NCI-H146 treated with DMSO at 0.1 percent for 48 hours (cell line): ENCODE measurements at regions not wholly inside any gene's neighbourhood (a gene's known extent, or its start where the extent isn't known, plus 50 kb on each side); places are given as distances from the start of the nearest gene placed in this dataset.
"Not testable (repeated sequence)": the region's sequence is repeated elsewhere in the genome, so short reads cannot be mapped to it uniquely, and the experiment has no call there.

Experiments used
- DNase-seq: peaks from one replicate; lab custom pipeline; 2025; ENCODE audit not compliant: unreplicated experiment; lab: John Stamatoyannopoulos, UW

DNA sequence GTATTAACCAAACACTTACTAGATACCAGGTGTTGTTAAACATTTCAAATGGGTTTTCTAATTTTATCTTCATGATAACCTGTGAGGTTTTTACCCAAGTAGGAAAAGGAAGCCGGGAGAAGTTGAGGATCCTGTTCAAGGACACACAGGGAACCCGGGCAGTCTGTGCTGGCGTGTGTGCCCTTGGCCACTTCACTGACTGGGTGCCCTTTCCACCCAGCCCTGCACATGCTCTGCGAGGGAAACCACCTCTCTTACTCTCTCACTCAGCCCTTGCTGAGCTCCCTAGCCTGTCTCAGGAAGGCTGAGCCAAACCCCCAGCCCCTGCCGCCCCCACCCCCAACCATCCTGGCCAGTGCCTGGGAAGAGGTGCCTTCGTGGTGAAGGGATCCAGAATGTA is 51.8 kb downstream of the TEX44 start:
- no peak for DNase-seq

DNA sequence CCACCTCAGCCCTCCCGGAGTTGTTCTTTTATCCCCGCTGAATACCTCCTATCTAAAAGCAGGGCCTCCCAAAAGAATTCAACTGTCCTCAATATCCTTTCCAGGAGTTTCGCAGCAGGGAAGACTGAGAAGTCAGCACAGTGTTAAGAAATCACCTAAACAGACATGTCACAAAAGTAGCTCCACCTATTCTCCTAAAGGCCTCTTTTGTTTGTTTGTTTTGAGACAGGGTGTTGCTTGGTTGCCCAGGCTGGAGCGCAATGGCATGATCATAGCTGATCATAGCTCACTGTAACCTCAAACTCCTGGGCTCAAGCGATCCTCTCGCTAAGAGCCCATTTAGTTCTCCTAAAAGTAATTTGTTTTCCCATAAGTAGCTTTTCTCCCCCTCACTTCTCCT is 53.8 kb downstream of the TEX44 start:
- DNase-seq, result no peak

DNA sequence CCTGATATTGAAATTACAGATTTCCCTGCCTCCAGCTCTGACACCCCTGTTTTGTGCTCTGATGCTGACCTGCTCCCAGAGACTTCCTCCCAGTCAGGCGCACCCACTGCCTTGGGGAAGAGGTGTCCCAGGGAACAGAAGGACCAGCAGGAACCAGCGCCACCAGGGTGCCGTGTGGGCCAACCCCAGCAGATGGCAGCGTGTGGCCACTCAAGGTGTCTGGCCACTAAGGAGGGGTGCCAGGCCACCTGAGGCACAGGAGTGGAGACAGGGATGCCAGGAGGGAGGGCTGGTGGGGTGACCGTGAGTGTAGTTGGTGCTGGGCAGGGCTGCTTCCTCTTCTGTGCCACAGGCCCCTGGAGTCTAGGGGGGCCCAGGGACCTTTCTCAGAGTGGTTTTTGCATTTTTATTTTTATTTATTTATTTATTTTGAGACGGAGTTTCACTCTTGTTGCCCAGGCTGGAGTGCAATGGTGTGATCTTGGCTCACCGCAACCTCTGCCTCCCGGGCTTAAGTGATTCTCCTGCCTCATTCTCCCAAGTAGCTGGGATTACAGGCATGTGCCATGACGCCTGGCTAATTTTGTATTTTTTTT is 56.0 kb downstream of the TEX44 start:
- DNase-seq, result peak; percentile 21

DNA sequence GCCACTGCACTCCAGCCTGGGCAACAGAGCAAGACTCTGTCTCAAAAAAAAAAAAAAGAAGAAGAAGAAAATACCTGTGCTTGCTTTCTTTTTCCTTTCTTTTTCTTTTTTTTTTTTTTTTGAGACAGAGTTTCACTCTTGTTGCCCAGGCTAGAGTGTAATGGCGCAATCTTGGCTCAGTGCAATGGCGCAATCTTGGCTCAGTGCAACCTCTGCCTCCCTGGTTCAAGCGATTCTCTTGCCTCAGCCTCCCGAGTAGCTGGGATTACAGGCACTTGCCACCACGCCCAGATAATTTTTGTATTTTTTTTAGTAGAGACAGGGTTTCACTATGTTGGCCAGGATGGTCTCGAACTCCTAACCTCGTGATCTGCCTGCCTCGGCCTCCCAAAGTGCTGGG is 56.8 kb upstream of the PTMA start:
- not testable (repeated sequence) for DNase-seq

DNA sequence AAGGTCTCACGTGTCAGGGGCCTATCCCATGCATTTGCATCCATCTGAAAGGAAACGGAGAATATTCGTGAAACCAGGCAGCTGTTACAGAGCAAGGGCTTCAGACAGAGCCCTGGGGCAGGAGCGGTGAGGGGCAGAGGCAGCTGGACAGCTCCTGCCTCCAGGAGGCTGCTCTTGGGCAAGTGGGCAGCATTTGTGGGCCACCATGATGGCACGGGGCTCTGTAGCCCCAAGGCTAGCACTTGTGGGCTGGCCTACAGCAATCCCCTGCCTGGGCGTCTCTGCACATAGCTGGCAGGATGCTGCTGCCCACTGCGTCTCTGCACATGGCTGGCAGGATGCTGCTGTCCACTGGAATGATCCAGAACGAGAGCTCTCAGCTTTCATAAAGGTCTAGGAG is 52.8 kb upstream of the PTMA start:
- no peak for DNase-seq

DNA sequence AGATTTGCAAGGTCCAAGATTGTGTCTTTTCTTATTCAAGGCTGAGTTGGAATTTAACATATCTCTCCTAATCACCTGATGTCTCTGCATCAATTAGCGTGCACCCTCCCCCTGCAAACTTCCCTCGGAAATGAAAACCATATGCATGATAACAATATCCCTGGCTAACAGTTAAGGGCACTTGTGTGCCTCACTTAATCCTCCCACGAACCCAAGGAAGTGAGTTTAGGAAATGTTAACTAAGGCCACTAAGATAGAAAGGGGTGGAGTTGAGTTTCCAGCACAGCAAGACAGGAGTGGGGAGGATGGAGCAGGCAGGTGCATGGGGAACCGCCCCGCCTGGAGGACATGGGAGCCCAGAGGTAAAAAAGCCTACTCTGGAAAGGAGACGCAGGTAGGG is 52.4 kb upstream of the PTMA start:
- peak; percentile 1 for DNase-seq
